ENCODE measurements at regions not wholly inside any gene's neighbourhood (a gene's known extent, or its start where the extent isn't known, plus 50 kb on each side); places are given as distances from the start of the nearest gene placed in this dataset.
A peak's percentile ranks its signal among the peaks of the same experiment; 100 is the strongest.

DNA sequence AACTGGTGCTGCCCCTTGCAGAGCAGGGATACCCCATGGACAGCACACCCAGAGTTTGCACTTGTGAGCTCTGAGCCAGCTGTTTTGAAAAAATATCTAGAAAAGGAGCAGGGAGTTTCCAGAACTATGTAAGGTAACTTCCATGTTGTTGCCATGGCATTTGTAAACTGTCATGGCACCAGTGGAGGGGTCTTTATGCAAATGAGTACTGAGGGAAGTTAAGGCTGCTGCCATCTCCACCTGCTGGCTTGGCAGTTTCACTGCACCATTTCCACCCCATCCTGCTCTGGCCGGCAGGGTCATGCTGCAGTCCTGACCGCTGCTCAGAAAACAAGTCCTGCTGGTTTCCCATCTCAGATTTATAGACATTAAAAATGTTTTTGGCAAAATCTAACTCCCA, 52.3 kb upstream of the SNTG2 start:
- CTCF ChIA-PET: interaction anchor here (0.5 to 1.1 kb wide), 5 partner anchors 20 to 369 kb away, joined by 3 to 4 read pairs (median 3); no protein-coding TSS in a partner anchor
- H3K36me3 ChIP-seq (ENCODE audit: control insufficient read depth in 2 of 2, insufficient read depth in 1 of 2, low read length in 2 of 2): no peaks in the 10 kb centered on the region
- no peaks in the 10 kb centered on the region for H3K9me3 ChIP-seq (ENCODE audit: control insufficient read depth, insufficient read depth, low read depth, low read length)
- no peaks in the 10 kb centered on the region for H3K4me1 ChIP-seq (ENCODE audit: control insufficient read depth, insufficient read depth, low read length)
- no peak overlapping the region for H3K4me3 ChIP-seq (ENCODE audit: low read depth, low read length)
- POLR2A ChIA-PET: no interaction called here
- TF ChIP-seq PATZ1 (tag by site-specific recombination; IDR thresholded peaks at IDR 0.05) (no peak), ZNF654 (tag by site-specific recombination; IDR thresholded peaks at IDR 0.05; ENCODE audit: low read depth) (peak; percentile 22)
- H3K27ac ChIP-seq (ENCODE audit: extremely low read depth, low read depth, low read length): no peak overlapping the region

- TF ChIP-seq ZBTB17 (tag by site-specific recombination; IDR thresholded peaks at IDR 0.05) (no peak), ZNF138 (tag by site-specific recombination; IDR thresholded peaks at IDR 0.05; ENCODE audit: borderline replicate concordance) (no peak), ZNF274 (IDR thresholded peaks at IDR 0.05; ENCODE audit: low read length) (no peak), ZNF274 (tag by site-specific recombination; IDR thresholded peaks at IDR 0.05; ENCODE audit: borderline replicate concordance) (no peak)
- POLR2A ChIA-PET: no interaction called here
- CTCF ChIA-PET: no interaction called here
- H3K4me1 ChIP-seq (ENCODE audit: control insufficient read depth, insufficient read depth, low read length): no peaks in the 10 kb centered on the region
- H3K4me3 ChIP-seq (ENCODE audit: low read depth, low read length): no peak overlapping the region
- no peaks in the 10 kb centered on the region for H3K9me3 ChIP-seq (ENCODE audit: control insufficient read depth, insufficient read depth, low read depth, low read length)
- no peaks in the 10 kb centered on the region for H3K36me3 ChIP-seq (ENCODE audit: control insufficient read depth in 2 of 2, insufficient read depth in 1 of 2, low read length in 2 of 2)
- no peak overlapping the region for H3K27ac ChIP-seq (ENCODE audit: extremely low read depth, low read depth, low read length)
Measured at GRCh38 chr2:897091-897490, 53.6 kb upstream of the SNTG2 start.

DNA sequence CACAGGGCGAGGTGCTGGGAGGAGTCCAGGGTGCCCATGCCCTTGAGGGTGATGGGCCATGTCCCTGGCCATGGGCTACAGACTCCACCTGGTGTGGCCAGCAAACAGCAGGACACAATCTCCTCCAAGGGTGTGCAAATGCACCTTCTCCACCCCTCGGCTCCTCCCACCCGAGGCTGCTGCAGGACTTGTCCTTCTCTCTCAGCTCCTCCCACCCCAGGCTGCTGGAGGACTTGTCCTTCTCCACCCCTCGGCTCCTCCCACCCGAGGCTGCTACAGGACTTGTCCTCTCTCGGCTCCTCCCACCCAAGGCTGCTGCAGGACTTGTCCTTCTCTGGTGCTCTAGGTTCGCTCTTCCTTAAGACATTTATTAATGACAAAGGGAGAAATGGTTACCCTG, 57.3 kb upstream of the SNTG2 start:
- Histone ChIP-seq H3K36me3 (ENCODE audit: control insufficient read depth in 2 of 2, insufficient read depth in 1 of 2, low read length in 2 of 2) (no peaks in the 10 kb centered on the region), H3K4me1 (ENCODE audit: control insufficient read depth, insufficient read depth, low read length) (no peaks in the 10 kb centered on the region), H3K4me3 (ENCODE audit: low read depth, low read length) (no peak overlapping the region), H3K9me3 (ENCODE audit: control insufficient read depth, insufficient read depth, low read depth, low read length) (no peaks in the 10 kb centered on the region), H3K27ac (ENCODE audit: extremely low read depth, low read depth, low read length) (no peak overlapping the region)
- ChIA-PET CTCF (interaction anchor here (1.0 kb wide), 1 partner anchor 25 kb away, joined by 4 read pairs; no protein-coding TSS in a partner anchor), POLR2A (no interaction called here)
- TF ChIP-seq ZBTB6 (tag by site-specific recombination; IDR thresholded peaks at IDR 0.05) (no peak), SP3 (tag by site-specific recombination; IDR thresholded peaks at IDR 0.05) (peak; percentile 40)
- TF ChIP-seq, protein P1, sequence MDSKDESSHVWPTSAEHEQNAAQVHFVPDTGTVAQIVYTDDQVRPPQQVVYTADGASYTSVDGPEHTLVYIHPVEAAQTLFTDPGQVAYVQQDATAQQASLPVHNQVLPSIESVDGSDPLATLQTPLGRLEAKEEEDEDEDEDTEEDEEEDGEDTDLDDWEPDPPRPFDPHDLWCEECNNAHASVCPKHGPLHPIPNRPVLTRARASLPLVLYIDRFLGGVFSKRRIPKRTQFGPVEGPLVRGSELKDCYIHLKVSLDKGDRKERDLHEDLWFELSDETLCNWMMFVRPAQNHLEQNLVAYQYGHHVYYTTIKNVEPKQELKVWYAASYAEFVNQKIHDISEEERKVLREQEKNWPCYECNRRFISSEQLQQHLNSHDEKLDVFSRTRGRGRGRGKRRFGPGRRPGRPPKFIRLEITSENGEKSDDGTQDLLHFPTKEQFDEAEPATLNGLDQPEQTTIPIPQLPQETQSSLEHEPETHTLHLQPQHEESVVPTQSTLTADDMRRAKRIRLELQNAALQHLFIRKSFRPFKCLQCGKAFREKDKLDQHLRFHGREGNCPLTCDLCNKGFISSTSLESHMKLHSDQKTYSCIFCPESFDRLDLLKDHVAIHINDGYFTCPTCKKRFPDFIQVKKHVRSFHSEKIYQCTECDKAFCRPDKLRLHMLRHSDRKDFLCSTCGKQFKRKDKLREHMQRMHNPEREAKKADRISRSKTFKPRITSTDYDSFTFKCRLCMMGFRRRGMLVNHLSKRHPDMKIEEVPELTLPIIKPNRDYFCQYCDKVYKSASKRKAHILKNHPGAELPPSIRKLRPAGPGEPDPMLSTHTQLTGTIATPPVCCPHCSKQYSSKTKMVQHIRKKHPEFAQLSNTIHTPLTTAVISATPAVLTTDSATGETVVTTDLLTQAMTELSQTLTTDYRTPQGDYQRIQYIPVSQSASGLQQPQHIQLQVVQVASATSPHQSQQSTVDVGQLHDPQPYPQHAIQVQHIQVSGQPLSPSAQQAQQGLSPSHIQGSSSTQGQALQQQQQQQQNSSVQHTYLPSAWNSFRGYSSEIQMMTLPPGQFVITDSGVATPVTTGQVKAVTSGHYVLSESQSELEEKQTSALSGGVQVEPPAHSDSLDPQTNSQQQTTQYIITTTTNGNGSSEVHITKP (tag by site-specific recombination; IDR thresholded peaks at IDR 0.05): 0 out of 2 replicates have a peak, but pooled peaks have one; percentile 41

GRCh38 chr2:892892-893291, 57.8 kb upstream of the SNTG2 start:
- ChIA-PET POLR2A (no interaction called here), CTCF (no interaction called here)
- Histone ChIP-seq H3K27ac (ENCODE audit: extremely low read depth, low read depth, low read length) (no peak overlapping the region), H3K4me3 (ENCODE audit: low read depth, low read length) (no peak overlapping the region), H3K36me3 (ENCODE audit: control insufficient read depth in 2 of 2, insufficient read depth in 1 of 2, low read length in 2 of 2) (no peaks in the 10 kb centered on the region), H3K4me1 (ENCODE audit: control insufficient read depth, insufficient read depth, low read length) (no peaks in the 10 kb centered on the region), H3K9me3 (ENCODE audit: control insufficient read depth, insufficient read depth, low read depth, low read length) (no peaks in the 10 kb centered on the region)
- no peak for TF ChIP-seq ZFHX2 (tag by site-specific recombination; conservative IDR thresholded peaks at IDR 0.05)
- TF ChIP-seq ZNF791 (tag by site-specific recombination; IDR thresholded peaks at IDR 0.05): no peak
- TF ChIP-seq ZBTB21 (tag by site-specific recombination; IDR thresholded peaks at IDR 0.05): no peak
- no peak for TF ChIP-seq ZBTB7A (tag by site-specific recombination; IDR thresholded peaks at IDR 0.05; ENCODE audit: low read depth)
- no peak for TF ChIP-seq HOXA7 (CRISPR knock-in tag; IDR thresholded peaks at IDR 0.05; ENCODE audit: borderline replicate concordance)
- TF ChIP-seq ZNF37A (tag by site-specific recombination; IDR thresholded peaks at IDR 0.05): no peak
- TF ChIP-seq, protein P2, sequence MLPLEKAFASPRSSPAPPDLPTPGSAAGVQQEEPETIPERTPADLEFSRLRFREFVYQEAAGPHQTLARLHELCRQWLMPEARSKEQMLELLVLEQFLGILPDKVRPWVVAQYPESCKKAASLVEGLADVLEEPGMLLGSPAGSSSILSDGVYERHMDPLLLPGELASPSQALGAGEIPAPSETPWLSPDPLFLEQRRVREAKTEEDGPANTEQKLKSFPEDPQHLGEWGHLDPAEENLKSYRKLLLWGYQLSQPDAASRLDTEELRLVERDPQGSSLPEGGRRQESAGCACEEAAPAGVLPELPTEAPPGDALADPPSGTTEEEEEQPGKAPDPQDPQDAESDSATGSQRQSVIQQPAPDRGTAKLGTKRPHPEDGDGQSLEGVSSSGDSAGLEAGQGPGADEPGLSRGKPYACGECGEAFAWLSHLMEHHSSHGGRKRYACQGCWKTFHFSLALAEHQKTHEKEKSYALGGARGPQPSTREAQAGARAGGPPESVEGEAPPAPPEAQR (tag by site-specific recombination; IDR thresholded peaks at IDR 0.05): no peak
- no peak for TF ChIP-seq KLF9 (tag by site-specific recombination; IDR thresholded peaks at IDR 0.05; ENCODE audit: low read depth)
- no peak for TF ChIP-seq ZNF658 (tag by site-specific recombination; IDR thresholded peaks at IDR 0.05)
- no peak for TF ChIP-seq ZNF777 (tag by site-specific recombination; IDR thresholded peaks at IDR 0.05; ENCODE audit: borderline replicate concordance)
- TF ChIP-seq ZNF366 (tag by site-specific recombination; conservative IDR thresholded peaks at IDR 0.05): no peak
